HG02973 (cell line): ENCODE measurements at regions not wholly inside any gene's neighbourhood (a gene's known extent, or its start where the extent isn't known, plus 50 kb on each side); places are given as distances from the start of the nearest gene placed in this dataset.

ENCODE experiments used
- ATAC-seq: cut with Tn5 transposase; IDR thresholded peaks from one replicate; pipeline ENCODE4 v1.9.1; 2021; ENCODE audit warnings: moderate library complexity; ENCODE audit not compliant: unreplicated experiment

GRCh38 chr2:5751873-5752482 lies 59.8 kb downstream of the SOX11 start:
- ATAC-seq: no peak

- no peak for ATAC-seq
These were observed 64.1 kb downstream of the SOX11 start for GRCh38 chr2:5756272-5756671.

- ATAC-seq: no peak
These were observed 66.2 kb downstream of the SOX11 start for GRCh38 chr2:5758346-5758745.

GRCh38 chr2:5759949-5760348 lies 67.8 kb downstream of the SOX11 start:
- no peak for ATAC-seq

- ATAC-seq: no peak
These were observed 71.3 kb downstream of the SOX11 start for GRCh38 chr2:5763531-5763930.

- no peak for ATAC-seq
These were observed 71.9 kb downstream of the SOX11 start for GRCh38 chr2:5764041-5764440.

GRCh38 chr2:5766056-5766455 lies 73.9 kb downstream of the SOX11 start:
- no peak for ATAC-seq

GRCh38 chr2:5766561-5766960 lies 74.4 kb downstream of the SOX11 start:
- no peak for ATAC-seq

- ATAC-seq: no peak
These were observed 84.9 kb downstream of the SOX11 start for GRCh38 chr2:5777131-5777535.

GRCh38 chr2:5781679-5782078 lies 89.5 kb downstream of the SOX11 start:
- ATAC-seq: no peak

- ATAC-seq: no peak
These were observed 89.9 kb downstream of the SOX11 start for GRCh38 chr2:5782103-5782502.

GRCh38 chr2:5788447-5788846 lies 96.3 kb downstream of the SOX11 start:
- ATAC-seq: no peak

- no peak for ATAC-seq
These were observed 99.2 kb downstream of the SOX11 start for GRCh38 chr2:5791371-5791770.

- ATAC-seq: no peak
These were observed 101.8 kb downstream of the SOX11 start for GRCh38 chr2:5794012-5794411.

GRCh38 chr2:5798084-5798483 lies 105.9 kb downstream of the SOX11 start:
- no peak for ATAC-seq

- no peak for ATAC-seq
These were observed 107.2 kb downstream of the SOX11 start for GRCh38 chr2:5799348-5799747.

GRCh38 chr2:5803547-5803946 lies 111.4 kb downstream of the SOX11 start:
- no peak for ATAC-seq

GRCh38 chr2:5818961-5819600 lies 126.9 kb downstream of the SOX11 start:
- no peak for ATAC-seq

GRCh38 chr2:5824126-5824525 lies 131.9 kb downstream of the SOX11 start:
- no peak for ATAC-seq

GRCh38 chr2:5825686-5826085 lies 133.5 kb downstream of the SOX11 start:
- no peak for ATAC-seq

GRCh38 chr2:5826979-5827655 lies 134.9 kb downstream of the SOX11 start:
- ATAC-seq: no peak

GRCh38 chr2:5834501-5834900 lies 142.3 kb downstream of the SOX11 start:
- no peak for ATAC-seq
